ENCODE measurements at regions not wholly inside any gene's neighbourhood (a gene's known extent, or its start where the extent isn't known, plus 50 kb on each side); places are given as distances from the start of the nearest gene placed in this dataset.

DNA sequence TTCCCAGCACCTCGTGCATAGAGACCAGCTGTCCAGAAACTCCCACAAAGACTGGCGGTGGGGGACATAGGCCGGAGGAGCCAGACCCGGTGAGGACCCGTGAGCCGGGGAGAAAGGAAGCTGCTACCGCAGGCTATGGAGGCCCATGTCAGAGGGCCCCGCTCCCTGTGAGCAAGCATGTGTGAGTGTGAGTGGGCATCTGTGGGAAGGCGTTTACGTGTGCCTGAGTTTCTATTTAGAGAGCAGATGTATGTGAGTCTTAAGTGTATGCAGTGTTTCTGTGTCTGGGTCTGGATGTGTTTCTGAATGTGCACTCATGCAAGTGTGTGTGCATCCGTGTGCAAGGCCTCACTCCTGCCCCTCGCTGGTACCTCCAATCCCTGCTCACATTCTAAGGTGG, 187.8 kb upstream of the RAB6C start:
- Histone ChIP-seq H3K27me3 (ENCODE audit: insufficient read depth, low read length) (no peaks in the 10 kb centered on the region), H3K79me2 (ENCODE audit: control insufficient read depth, insufficient read depth, low read length, unreplicated experiment) (no peaks in the 10 kb centered on the region), H3K27ac (ENCODE audit: low read depth, low read length) (no peak overlapping the region), H3K4me3 (ENCODE audit: low read depth, low read length) (no peak overlapping the region), H2AFZ (ENCODE audit: low read length, unreplicated experiment) (no peak overlapping the region), H3K36me3 (ENCODE audit: insufficient read depth, low read length) (no peaks in the 10 kb centered on the region), H3K4me1 (ENCODE audit: control insufficient read depth, insufficient read depth, low read length, unreplicated experiment) (no peaks in the 10 kb centered on the region)

DNA sequence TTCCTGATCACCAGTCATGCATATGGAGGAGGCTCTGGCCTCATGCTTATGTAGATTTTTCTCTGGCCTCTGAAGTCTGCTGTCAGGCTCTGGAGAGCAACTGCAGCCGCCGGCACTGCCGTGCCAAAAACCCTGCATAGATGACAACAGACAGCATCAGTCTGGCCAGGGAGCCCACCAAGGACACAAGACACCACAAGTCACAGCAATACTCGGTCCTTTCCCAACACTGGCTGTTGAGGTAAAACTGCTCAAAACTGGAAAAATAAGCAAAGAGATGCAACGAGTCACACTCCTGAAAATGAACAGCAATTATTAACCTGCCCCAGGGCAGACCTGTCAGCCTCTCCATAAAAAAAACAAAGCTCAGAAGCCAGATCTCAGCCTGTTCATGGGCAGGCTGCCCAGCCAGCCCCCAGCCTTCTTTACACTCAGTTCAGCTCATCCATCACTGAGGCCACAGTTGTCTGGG, 186.0 kb upstream of the RAB6C start:
- H2AFZ ChIP-seq (ENCODE audit: low read length, unreplicated experiment), result no peak overlapping the region
- H3K27me3 ChIP-seq (ENCODE audit: insufficient read depth, low read length), result no peaks in the 10 kb centered on the region
- no peak overlapping the region for H3K27ac ChIP-seq (ENCODE audit: low read depth, low read length)
- no peaks in the 10 kb centered on the region for H3K79me2 ChIP-seq (ENCODE audit: control insufficient read depth, insufficient read depth, low read length, unreplicated experiment)
- no peak overlapping the region for H3K4me3 ChIP-seq (ENCODE audit: low read depth, low read length)
- H3K4me1 ChIP-seq (ENCODE audit: control insufficient read depth, insufficient read depth, low read length, unreplicated experiment), result no peaks in the 10 kb centered on the region
- H3K36me3 ChIP-seq (ENCODE audit: insufficient read depth, low read length), result no peaks in the 10 kb centered on the region

DNA sequence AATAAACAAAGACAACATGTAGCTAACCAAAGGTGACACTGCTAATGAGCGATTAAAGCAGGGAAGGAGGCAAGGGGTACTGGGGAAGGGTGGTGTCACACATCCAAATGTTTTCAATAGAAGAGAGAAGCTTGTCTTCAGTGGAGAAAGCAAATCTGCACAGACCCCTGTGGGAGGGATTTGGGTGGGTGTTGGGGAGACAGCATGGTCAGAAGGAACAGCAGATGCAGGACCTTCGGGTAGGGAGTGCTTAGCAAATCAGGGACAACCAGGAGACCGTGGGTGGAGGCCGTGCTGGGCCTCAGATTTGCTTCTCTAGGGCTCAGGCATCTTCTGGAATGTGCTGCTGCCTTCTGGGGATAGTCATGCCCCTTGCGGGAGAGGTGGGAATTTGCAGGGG, 185.3 kb upstream of the RAB6C start:
- Histone ChIP-seq H3K27me3 (ENCODE audit: insufficient read depth, low read length) (no peaks in the 10 kb centered on the region), H2AFZ (ENCODE audit: low read length, unreplicated experiment) (no peak overlapping the region), H3K4me1 (ENCODE audit: control insufficient read depth, insufficient read depth, low read length, unreplicated experiment) (no peaks in the 10 kb centered on the region), H3K4me3 (ENCODE audit: low read depth, low read length) (no peak overlapping the region), H3K79me2 (ENCODE audit: control insufficient read depth, insufficient read depth, low read length, unreplicated experiment) (no peaks in the 10 kb centered on the region), H3K27ac (ENCODE audit: low read depth, low read length) (no peak overlapping the region), H3K36me3 (ENCODE audit: insufficient read depth, low read length) (no peaks in the 10 kb centered on the region)

DNA sequence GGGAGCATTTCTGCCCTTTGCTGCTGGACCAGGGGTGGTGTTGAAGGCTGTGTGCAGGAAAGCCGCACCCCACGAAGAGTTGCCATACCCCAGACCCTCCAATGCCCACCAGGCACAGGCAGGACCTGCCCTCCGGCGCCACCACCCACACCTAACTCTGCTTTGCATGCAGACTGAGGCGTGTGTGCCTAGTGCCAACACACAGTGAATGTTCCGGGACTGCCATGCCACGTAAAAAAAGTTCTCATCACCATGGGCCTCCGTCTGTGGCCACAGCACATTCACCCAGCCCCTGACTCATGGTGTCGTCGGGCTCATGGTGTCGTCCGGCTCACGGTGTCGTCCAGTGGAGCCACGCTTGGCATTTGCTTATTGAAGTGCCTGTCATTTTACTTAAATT, 184.9 kb upstream of the RAB6C start:
- H3K4me3 ChIP-seq (ENCODE audit: low read depth, low read length), result no peak overlapping the region
- no peaks in the 10 kb centered on the region for H3K4me1 ChIP-seq (ENCODE audit: control insufficient read depth, insufficient read depth, low read length, unreplicated experiment)
- H3K36me3 ChIP-seq (ENCODE audit: insufficient read depth, low read length), result no peaks in the 10 kb centered on the region
- no peaks in the 10 kb centered on the region for H3K79me2 ChIP-seq (ENCODE audit: control insufficient read depth, insufficient read depth, low read length, unreplicated experiment)
- H3K27ac ChIP-seq (ENCODE audit: low read depth, low read length), result no peak overlapping the region
- no peak overlapping the region for H2AFZ ChIP-seq (ENCODE audit: low read length, unreplicated experiment)
- H3K27me3 ChIP-seq (ENCODE audit: insufficient read depth, low read length), result no peaks in the 10 kb centered on the region

DNA sequence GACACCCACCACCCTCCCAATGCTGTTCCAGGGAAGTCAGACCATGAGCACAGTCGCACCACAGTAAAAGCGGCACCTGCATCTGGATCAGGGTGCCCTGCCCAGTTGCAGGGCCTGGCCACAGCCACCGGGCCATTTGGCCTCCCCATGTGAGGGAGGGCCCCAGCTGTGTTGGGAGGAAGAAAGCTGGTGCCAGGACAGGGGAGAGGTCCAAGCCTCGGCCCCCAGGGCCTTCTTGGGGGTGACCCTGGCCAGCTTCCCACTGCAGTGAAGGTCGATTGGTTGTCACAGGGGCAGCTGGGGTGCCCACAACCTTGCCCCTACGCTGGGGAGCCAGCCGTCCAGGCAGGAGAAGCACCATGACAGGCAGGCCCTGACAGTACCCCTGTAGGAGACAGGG, 183.2 kb upstream of the RAB6C start:
- H3K27ac ChIP-seq (ENCODE audit: low read depth, low read length), result no peak overlapping the region
- H3K36me3 ChIP-seq (ENCODE audit: insufficient read depth, low read length), result no peaks in the 10 kb centered on the region
- no peak overlapping the region for H3K4me3 ChIP-seq (ENCODE audit: low read depth, low read length)
- H3K79me2 ChIP-seq (ENCODE audit: control insufficient read depth, insufficient read depth, low read length, unreplicated experiment), result no peaks in the 10 kb centered on the region
- no peaks in the 10 kb centered on the region for H3K27me3 ChIP-seq (ENCODE audit: insufficient read depth, low read length)
- H3K4me1 ChIP-seq (ENCODE audit: control insufficient read depth, insufficient read depth, low read length, unreplicated experiment), result no peaks in the 10 kb centered on the region
- H2AFZ ChIP-seq (ENCODE audit: low read length, unreplicated experiment), result no peak overlapping the region

DNA sequence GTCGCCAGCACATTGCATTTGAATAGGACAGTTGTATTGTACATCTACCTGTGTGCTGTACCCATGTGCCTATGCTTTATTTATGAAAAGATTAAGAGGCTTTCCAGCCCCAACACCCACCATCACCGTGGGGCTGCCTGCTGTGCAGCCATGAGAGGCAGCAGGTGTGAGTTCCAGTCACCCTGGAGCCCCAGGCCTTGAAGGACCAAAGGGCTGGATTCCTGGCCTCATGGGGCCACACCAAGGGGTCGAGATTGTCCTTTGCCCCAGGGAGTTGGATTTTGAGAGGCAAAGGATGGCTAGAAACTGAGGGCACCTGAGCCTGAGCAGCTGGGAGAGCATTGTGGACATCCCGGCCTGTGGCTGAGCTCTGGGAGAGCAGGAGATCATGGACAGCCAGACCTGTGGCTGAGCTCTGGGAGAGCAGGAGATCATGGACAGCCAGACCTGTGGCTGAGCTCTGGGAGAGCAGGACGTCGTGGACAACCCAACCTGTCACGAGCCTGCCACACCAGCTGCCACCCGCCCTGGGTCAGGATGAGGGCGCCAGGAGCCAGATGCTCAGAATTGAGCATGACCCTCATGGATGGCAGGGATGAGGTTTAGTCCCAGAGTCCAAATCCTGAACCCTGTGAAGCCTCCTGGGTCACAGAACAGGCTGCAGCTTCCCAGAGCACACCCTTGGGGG, 182.5 kb upstream of the RAB6C start:
- no peak overlapping the region for H2AFZ ChIP-seq (ENCODE audit: low read length, unreplicated experiment)
- no peaks in the 10 kb centered on the region for H3K27me3 ChIP-seq (ENCODE audit: insufficient read depth, low read length)
- no peak overlapping the region for H3K4me3 ChIP-seq (ENCODE audit: low read depth, low read length)
- H3K79me2 ChIP-seq (ENCODE audit: control insufficient read depth, insufficient read depth, low read length, unreplicated experiment), result no peaks in the 10 kb centered on the region
- H3K27ac ChIP-seq (ENCODE audit: low read depth, low read length), result no peak overlapping the region
- no peaks in the 10 kb centered on the region for H3K36me3 ChIP-seq (ENCODE audit: insufficient read depth, low read length)
- H3K4me1 ChIP-seq (ENCODE audit: control insufficient read depth, insufficient read depth, low read length, unreplicated experiment), result no peaks in the 10 kb centered on the region

DNA sequence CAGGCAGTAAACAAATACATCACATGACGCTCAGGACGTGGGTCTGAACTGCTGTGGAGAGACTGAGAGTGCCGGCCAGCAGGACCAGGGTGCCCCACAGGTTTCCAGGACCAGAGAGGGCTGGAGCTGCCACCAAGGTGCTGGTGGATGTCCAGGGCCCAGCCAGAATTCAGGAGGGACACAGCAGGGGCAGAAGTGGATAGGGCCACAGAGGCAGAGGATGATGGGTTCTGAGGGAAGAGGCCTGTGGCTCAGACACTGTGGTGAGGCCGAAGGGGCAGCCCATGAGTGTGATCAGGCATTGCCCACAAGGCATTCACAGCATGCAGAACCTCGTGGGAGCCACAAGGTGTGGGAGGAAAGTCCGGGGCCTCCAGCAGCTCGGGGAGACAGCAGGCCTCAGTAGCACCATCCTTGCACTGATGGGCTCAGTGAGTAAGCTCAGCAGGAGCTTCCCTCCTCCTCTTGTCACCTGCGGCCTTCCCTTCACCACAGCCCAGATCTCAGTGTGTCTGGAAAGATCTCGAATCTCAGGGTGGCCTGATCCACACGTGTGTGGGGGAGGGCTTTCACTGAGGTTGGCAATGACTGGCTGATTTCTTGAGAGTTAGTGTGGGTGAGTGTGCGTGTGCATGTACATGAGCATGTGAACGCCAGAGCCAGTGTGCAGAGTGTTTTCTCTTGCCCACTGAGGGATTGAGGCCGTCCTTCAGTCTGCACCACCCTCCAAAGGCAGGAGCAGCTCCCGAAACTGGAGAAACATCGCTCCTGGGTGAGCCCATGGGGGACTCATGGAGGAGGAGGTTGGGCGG, 181.8 kb upstream of the RAB6C start:
- H2AFZ ChIP-seq (ENCODE audit: low read length, unreplicated experiment), result no peak overlapping the region
- H3K27ac ChIP-seq (ENCODE audit: low read depth, low read length), result no peak overlapping the region
- no peaks in the 10 kb centered on the region for H3K4me1 ChIP-seq (ENCODE audit: control insufficient read depth, insufficient read depth, low read length, unreplicated experiment)
- no peaks in the 10 kb centered on the region for H3K27me3 ChIP-seq (ENCODE audit: insufficient read depth, low read length)
- H3K79me2 ChIP-seq (ENCODE audit: control insufficient read depth, insufficient read depth, low read length, unreplicated experiment), result no peaks in the 10 kb centered on the region
- no peaks in the 10 kb centered on the region for H3K36me3 ChIP-seq (ENCODE audit: insufficient read depth, low read length)
- H3K4me3 ChIP-seq (ENCODE audit: low read depth, low read length), result no peak overlapping the region

DNA sequence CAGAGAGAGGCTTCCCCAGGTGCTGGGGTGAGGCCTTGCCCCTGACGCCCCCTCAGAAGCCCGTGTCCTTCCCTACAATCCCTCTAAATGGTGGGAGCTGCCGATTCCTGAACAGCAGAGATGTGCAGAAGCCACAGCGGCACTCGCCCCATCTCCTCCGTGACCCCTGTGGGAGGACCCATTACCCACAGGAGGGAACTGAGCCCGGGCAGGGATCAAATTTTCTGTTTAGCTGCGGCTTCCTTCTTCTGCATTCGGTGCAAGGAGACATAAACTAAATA, 181.2 kb upstream of the RAB6C start:
- Histone ChIP-seq H3K4me3 (ENCODE audit: low read depth, low read length) (no peak overlapping the region), H2AFZ (ENCODE audit: low read length, unreplicated experiment) (no peak overlapping the region), H3K79me2 (ENCODE audit: control insufficient read depth, insufficient read depth, low read length, unreplicated experiment) (no peaks in the 10 kb centered on the region), H3K4me1 (ENCODE audit: control insufficient read depth, insufficient read depth, low read length, unreplicated experiment) (no peaks in the 10 kb centered on the region), H3K27ac (ENCODE audit: low read depth, low read length) (no peak overlapping the region), H3K36me3 (ENCODE audit: insufficient read depth, low read length) (no peaks in the 10 kb centered on the region), H3K27me3 (ENCODE audit: insufficient read depth, low read length) (no peaks in the 10 kb centered on the region)

DNA sequence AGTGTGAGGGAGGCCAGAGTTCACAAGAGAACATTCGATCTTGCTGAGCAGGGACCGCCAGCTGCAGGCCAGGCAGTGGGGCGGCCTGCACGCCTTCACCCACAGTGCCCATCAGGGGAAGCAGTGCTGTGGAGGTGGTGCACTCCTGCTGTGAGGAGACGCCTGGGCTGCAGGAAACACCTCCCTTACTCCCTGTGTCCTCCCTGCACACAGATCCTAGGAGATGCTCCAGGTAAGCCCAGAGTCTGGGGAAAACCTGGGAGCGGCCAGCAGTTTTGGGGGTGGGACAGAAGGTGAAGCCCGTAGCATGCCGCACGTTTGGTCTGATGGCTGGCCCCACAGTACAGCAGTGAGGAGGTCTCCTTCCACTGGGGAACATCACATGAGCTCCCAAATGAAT, 180.8 kb upstream of the RAB6C start:
- Histone ChIP-seq H3K4me3 (ENCODE audit: low read depth, low read length) (no peak overlapping the region), H3K4me1 (ENCODE audit: control insufficient read depth, insufficient read depth, low read length, unreplicated experiment) (no peaks in the 10 kb centered on the region), H3K27ac (ENCODE audit: low read depth, low read length) (no peak overlapping the region), H3K36me3 (ENCODE audit: insufficient read depth, low read length) (no peaks in the 10 kb centered on the region), H3K27me3 (ENCODE audit: insufficient read depth, low read length) (no peaks in the 10 kb centered on the region), H2AFZ (ENCODE audit: low read length, unreplicated experiment) (no peak overlapping the region), H3K79me2 (ENCODE audit: control insufficient read depth, insufficient read depth, low read length, unreplicated experiment) (no peaks in the 10 kb centered on the region)

DNA sequence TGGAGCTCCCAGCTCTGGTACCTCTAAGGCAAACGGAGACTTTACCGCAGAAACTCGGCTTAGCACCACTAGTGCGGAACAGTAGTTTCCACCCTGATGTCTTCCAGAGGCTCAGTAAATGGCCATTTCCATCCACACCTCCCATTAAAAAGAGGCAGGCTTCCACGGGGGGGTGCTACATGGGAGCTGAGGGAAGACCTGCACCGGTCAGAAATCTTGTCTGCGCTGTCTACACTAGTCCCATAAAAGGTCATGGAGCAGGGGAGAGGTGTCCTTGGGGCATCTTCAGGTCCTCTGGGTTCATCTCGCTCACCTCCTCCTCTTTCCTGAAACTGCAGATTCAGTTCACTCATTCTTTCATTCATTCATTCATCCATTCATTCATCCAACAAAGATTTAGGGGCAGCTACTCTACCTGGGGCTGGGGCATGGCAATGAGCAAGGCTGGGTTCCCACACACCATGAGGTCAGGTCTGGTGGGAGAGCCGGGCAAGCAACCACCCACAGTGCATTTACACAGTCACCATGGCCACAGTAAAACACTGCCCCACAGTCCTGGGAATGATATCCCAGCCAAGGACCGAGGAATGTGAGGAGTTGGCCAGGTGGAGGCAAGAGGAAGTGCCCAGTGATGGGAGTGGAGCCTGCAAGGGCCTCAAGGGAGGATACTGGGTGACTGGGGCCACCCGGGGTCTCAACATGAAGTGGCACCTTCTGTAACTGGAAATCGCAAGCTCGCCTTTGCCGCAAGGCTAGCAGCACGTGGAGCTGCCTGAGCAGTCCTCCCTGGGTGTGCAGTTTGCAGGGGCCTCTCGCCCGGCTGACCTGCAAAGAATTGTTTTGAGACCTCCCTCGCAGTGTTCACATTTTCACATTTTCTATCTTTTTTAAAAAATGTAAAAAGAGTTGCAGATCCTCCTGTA, 180.2 kb upstream of the RAB6C start:
- H2AFZ ChIP-seq (ENCODE audit: low read length, unreplicated experiment), result no peak overlapping the region
- no peaks in the 10 kb centered on the region for H3K4me1 ChIP-seq (ENCODE audit: control insufficient read depth, insufficient read depth, low read length, unreplicated experiment)
- H3K27me3 ChIP-seq (ENCODE audit: insufficient read depth, low read length), result no peaks in the 10 kb centered on the region
- no peak overlapping the region for H3K4me3 ChIP-seq (ENCODE audit: low read depth, low read length)
- no peaks in the 10 kb centered on the region for H3K36me3 ChIP-seq (ENCODE audit: insufficient read depth, low read length)
- H3K79me2 ChIP-seq (ENCODE audit: control insufficient read depth, insufficient read depth, low read length, unreplicated experiment), result no peaks in the 10 kb centered on the region
- no peak overlapping the region for H3K27ac ChIP-seq (ENCODE audit: low read depth, low read length)
